Stimulated activated CD4-positive, alpha-beta T cell treated with anti-CD3 and anti-CD28 coated beads, Interleukin-12 subunit alpha, Interleukin-12 subunit beta, amount 100 ng/mL, for 4 hours (primary cell): ENCODE measurements at regions not wholly inside any gene's neighbourhood (a gene's known extent, or its start where the extent isn't known, plus 50 kb on each side); places are given as distances from the start of the nearest gene placed in this dataset.
"Not testable (repeated sequence)": the region's sequence is repeated elsewhere in the genome, so short reads cannot be mapped to it uniquely, and the experiment has no call there.

Experiments used
- DNase-seq: peaks from one replicate; pipeline ENCODE4 v3.0.0-alpha.2; 2020

GRCh38 chr1:184851822-184852746 lies 97.4 kb upstream of the EDEM3 start:
- DNase-seq, result no peak

GRCh38 chr1:184843732-184844495 lies 89.3 kb upstream of the EDEM3 start:
- DNase-seq, result no peak

- DNase-seq, result no peak
These were observed 85.9 kb upstream of the EDEM3 start for GRCh38 chr1:184840596-184840995.

DNA sequence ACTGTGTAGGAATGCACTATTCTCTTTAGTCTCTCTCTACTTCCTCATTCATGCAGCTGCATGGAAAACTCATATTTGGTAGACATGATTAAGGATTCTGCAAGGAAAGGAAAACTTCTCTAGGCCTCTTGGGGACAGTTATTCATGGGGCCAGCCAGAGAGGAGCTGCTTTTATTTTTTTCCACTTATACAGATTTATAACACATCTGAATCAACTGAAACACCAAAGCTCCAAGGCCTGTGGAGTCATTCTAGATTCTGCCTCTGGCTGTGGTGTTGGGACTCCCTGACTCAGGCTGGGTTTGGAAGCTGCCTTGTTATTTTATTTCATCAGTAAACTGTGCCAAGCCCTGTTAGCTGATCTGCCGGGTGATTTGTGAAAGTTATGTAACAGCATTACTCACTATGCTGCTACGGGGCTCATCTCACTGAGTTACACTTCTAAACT lies 83.9 kb upstream of the EDEM3 start:
- DNase-seq, result no peak

DNA sequence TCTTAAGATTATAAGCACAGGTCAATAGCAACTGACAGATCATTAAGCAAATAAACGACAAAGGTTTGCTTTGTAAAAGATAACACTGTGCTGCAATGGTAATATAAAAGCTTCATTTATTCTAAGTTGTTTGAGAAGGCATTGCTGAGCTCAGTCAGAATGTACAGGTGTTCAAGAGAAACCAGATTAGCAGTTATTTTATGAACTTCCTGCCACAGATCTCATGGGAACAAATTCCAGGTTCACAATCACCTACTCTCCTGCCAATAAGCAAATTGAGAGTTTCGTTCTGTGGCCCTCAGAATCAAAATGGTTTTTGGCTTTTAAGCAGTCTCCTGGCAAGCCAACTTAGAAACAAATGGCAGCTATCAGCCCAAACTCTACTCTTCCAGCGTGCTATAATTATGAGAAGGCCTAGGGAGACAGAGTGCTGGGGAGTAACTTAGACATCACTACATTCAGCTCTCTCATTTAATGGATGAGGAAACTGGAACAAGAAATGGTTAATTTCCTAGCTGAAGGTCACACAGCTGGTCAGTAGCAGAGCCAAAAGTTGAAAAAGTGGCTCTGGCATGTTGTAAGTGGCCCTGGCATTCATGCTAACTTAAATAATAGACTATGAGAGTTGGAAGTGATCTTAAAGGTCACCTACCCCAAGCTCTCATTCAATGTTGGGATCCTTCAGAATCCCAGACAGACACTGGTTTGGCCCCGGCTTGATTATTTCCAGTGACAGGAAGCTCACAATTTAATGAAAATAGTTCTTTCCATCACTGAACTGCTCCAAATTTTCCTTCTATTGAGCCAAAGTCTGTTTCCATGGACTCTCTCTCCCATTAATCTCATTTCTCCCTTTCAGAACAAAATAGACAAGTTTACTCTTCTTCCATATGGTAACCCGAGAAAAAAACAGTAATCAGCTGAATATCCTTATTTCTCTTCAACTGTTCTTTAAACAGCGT lies 82.6 kb upstream of the EDEM3 start:
- no peak for DNase-seq

DNA sequence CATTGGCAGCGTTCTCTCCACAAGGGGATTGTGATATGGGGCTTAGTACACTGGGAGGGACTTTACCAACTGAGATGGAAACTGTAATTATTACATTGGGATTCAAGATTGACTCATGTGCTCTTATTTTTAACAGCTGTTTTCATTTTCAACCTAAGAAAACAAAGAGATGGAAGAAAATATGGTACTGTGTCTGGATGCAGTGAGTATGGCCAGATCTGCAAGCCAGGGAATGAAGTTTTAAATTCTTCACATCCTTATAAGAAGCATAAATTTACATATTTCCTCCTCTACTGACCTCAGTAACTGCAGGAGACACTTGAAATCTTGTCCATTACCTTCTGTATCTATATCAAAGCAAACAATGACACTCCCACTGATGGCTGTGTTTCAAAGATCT lies 81.5 kb upstream of the EDEM3 start:
- no peak for DNase-seq

GRCh38 chr1:184833994-184834393 lies 79.3 kb upstream of the EDEM3 start:
- not testable (repeated sequence) for DNase-seq

GRCh38 chr1:184832517-184832916 lies 77.9 kb upstream of the EDEM3 start:
- DNase-seq, result no peak

DNA sequence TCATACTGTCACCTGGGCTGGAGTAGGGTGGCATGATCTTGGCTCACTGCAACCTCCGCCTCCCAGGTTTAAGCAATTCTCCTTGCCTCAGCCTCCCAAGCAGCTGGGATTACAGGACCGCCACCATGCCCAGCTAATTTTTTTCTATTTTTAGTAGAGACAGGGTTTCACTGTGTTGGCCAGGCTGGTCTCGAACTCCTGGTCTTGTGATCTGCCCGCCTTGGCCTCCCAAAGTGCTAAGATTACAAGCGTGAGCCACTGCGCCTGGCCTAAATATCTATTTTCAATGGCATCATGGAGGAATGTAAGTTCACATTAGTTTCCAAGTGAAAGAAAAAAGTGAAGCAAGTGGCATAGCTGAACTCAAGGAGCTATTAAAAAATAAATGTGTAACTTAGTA lies 74.8 kb upstream of the EDEM3 start:
- DNase-seq, result not testable (repeated sequence)

- no peak for DNase-seq
These were observed 73.7 kb upstream of the EDEM3 start for GRCh38 chr1:184828369-184828717.

- no peak for DNase-seq
These were observed 73.1 kb upstream of the EDEM3 start for GRCh38 chr1:184827600-184828368.

GRCh38 chr1:184826001-184826400 lies 71.3 kb upstream of the EDEM3 start:
- DNase-seq, result no peak

DNA sequence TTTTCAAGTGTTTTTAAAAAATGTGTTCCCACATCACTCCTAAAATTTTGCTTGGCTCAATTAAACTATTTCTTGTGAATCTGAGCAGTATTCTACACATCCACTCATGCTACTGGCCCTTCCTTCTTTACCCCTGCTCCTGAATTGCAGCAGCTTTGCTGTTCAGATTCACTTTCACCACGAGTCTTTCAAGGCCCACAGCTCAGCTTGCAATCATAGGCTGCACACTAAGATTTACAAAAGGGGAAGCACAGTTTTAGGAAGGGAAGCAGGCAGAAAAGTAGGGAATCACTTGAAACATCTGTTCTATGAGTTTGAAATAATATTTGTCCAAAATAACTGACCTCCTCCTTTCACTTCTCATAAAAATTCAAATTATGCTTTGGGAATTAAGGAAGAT lies 70.9 kb upstream of the EDEM3 start:
- DNase-seq, result no peak

GRCh38 chr1:184824691-184825323 lies 70.1 kb upstream of the EDEM3 start:
- no peak for DNase-seq

GRCh38 chr1:184823080-184823479 lies 68.4 kb upstream of the EDEM3 start:
- DNase-seq, result no peak

DNA sequence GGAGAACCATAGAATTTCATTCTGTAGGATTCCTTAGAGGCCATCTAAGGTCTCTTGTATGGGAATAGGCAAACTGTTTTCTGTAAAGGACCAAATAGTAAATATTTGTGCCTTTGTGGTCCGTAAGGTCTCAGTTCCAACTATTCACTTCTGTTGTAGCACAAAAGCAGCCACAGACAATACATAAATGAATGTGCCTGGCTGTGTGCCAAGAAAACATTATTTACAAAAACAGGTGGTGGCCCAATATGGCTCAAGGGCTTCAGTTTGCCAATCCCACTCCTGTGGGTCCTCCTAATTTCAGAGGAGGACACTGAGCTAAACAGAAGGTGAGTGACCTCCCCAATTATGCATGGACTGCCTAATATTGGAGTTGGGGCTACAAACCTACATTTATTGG lies 67.6 kb upstream of the EDEM3 start:
- DNase-seq, result no peak

GRCh38 chr1:184821658-184822057 lies 67.0 kb upstream of the EDEM3 start:
- DNase-seq, result no peak

DNA sequence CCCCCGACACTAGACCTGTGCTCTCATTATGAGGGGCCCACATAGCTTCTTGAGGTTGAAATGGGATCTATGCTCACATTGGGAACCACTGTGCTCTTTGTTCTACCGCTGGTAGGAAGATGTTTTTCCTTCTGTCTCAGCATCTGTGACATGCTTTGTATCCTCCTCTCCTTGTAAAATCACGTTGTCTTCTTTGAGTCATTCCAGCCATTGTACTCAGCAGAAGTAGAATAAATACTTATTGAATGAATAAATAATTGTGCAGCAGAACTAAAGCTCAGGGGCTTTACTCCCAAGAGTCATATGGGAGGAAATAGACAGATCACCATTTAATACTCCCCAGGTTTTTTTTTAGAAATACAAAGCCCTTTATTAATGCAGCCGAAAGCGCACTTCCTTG lies 66.3 kb upstream of the EDEM3 start:
- no peak for DNase-seq

- DNase-seq, result no peak
These were observed 65.6 kb upstream of the EDEM3 start for GRCh38 chr1:184820218-184820750.

GRCh38 chr1:184818646-184819045 lies 64.0 kb upstream of the EDEM3 start:
- DNase-seq, result no peak

DNA sequence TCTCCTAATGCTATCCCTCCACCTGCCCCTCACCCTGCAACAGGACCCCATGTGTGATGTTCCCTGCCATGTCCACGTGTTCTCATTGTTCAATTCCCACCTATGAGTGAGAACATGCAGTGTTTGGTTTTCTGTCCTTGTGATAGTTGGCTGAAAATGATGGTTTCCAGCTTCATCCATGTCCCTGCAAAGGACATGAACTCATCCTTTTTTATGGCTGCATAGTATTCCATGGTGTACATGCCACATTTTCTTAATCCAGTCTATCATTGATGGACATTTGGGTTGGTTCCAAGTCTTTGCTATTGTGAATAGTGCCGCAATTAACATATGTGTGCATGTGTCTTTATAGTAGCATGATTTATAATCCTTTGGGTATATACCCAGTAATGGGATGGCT lies 62.3 kb upstream of the EDEM3 start:
- DNase-seq, result not testable (repeated sequence)
